SU-DHL-6 (cell line): ENCODE measurements at regions not wholly inside any gene's neighbourhood (a gene's known extent, or its start where the extent isn't known, plus 50 kb on each side); places are given as distances from the start of the nearest gene placed in this dataset.

ENCODE experiments used
- H2AFZ ChIP-seq: fragments of 200-600 bp; sonication (generic); 2 replicates; pipeline ENCODE4 v1.6.1; 2014; ENCODE audit warnings: low read depth, mild to moderate bottlenecking, moderate library complexity, mixed read lengths, antibody characterized with exemption, low read length; ENCODE audit not compliant: severe bottlenecking
- H3F3A ChIP-seq: fragments of 200-600 bp; shearing (Covaris generic); 2 replicates; pipeline ENCODE4 v1.6.0; 2016; ENCODE audit warnings: antibody characterized with exemption, mild to moderate bottlenecking; ENCODE audit not compliant: insufficient read depth
- H3K27ac ChIP-seq: fragments of 200-600 bp; sonication (generic); 2 replicates; pipeline ENCODE4 v1.5.1; 2016; ENCODE audit warnings: low read depth, mild to moderate bottlenecking, low read length, moderate library complexity, mixed read lengths
- H3K27me3 ChIP-seq: fragments of 200-600 bp; sonication (generic), shearing (Covaris generic); 2 replicates; pipeline ENCODE4 v1.6.0; 2014; ENCODE audit warnings: mild to moderate bottlenecking, low read length
- H3K36me3 ChIP-seq: fragments of 200-600 bp; sonication (generic); 2 replicates; pipeline ENCODE4 v1.6.1; 2014; ENCODE audit warnings: mild to moderate bottlenecking, low read length, mixed read lengths
- H3K4me2 ChIP-seq: fragments of 300-600, 200-600 bp; shearing (Covaris generic), sonication (generic); 2 replicates; pipeline ENCODE4 v1.6.0; 2014; ENCODE audit warnings: low read length, low read depth, mild to moderate bottlenecking; ENCODE audit not compliant: poor library complexity, severe bottlenecking
- H3K4me3 ChIP-seq: fragments of 200-600 bp; sonication (generic); 2 replicates; pipeline ENCODE4 v1.5.1; 2014; ENCODE audit warnings: antibody characterized with exemption, low read length, mild to moderate bottlenecking, mixed read lengths; ENCODE audit not compliant: insufficient read depth, poor library complexity, severe bottlenecking
- H3K79me2 ChIP-seq: fragments of 200-600 bp; sonication (generic); 2 replicates; pipeline ENCODE4 v1.6.1; 2014; ENCODE audit warnings: mild to moderate bottlenecking, low read length, moderate library complexity; ENCODE audit not compliant: insufficient read depth
- H3K9ac ChIP-seq: fragments of 200-600 bp; sonication (generic); 2 replicates; pipeline ENCODE4 v1.7.0; 2014; ENCODE audit warnings: mild to moderate bottlenecking, low read length
- H3K9me2 ChIP-seq: fragments of 200-600 bp; sonication (generic); replicated peaks from 2 replicates; pipeline ENCODE4 v1.6.1; 2014; ENCODE audit warnings: low read length; ENCODE audit not compliant: insufficient read depth
- H3K9me3 ChIP-seq: fragments of 200-600 bp; sonication (generic); 2 replicates; pipeline ENCODE4 v1.6.1; 2014; ENCODE audit warnings: low read length, mixed read lengths; ENCODE audit not compliant: insufficient read depth
- H4K20me1 ChIP-seq: fragments of 200-600 bp; sonication (generic); 2 replicates; pipeline ENCODE4 v1.6.1; 2014; ENCODE audit warnings: low read depth, mild to moderate bottlenecking, antibody characterized with exemption, low read length, moderate library complexity, mixed read lengths
- CTCF ChIP-seq: fragments of 200-600 bp; sonication (generic); IDR thresholded peaks from one replicate; pipeline ENCODE4 v1.5.1; 2017; ENCODE audit warnings: antibody characterized with exemption, mild to moderate bottlenecking, low read length, moderate library complexity; ENCODE audit not compliant: insufficient read depth, poor library complexity, severe bottlenecking
- EZH2phosphoT487 ChIP-seq: fragments of 200-600 bp; sonication (generic), shearing (Covaris generic); conservative IDR thresholded peaks from 2 replicates; pipeline ENCODE4 v1.6.1; 2018; ENCODE audit warnings: mild to moderate bottlenecking, antibody characterized with exemption, low read length, moderate library complexity, mixed read lengths

GRCh38 chr4:177568931-177569330 lies 126.7 kb upstream of the AGA start:
- no peaks in the 10 kb centered on the region for H3F3A ChIP-seq
- H3K4me3 ChIP-seq, result no peak overlapping the region
- no peaks in the 10 kb centered on the region for H3K9me3 ChIP-seq
- TF ChIP-seq CTCF (no peak), EZH2phosphoT487 (no peak)
- no peak overlapping the region for H3K4me2 ChIP-seq
- no peaks in the 10 kb centered on the region for H3K79me2 ChIP-seq
- no peak overlapping the region for H3K27ac ChIP-seq
- no peaks in the 10 kb centered on the region for H4K20me1 ChIP-seq
- H3K36me3 ChIP-seq, result no peaks in the 10 kb centered on the region
- no peak overlapping the region for H3K9ac ChIP-seq
- no peaks in the 10 kb centered on the region for H3K9me2 ChIP-seq
- no peaks in the 10 kb centered on the region for H3K27me3 ChIP-seq
- no peak overlapping the region for H2AFZ ChIP-seq

GRCh38 chr4:177569434-177569833 lies 127.2 kb upstream of the AGA start:
- H2AFZ ChIP-seq, result no peak overlapping the region
- no peak overlapping the region for H3K4me2 ChIP-seq

GRCh38 chr4:177573507-177573906 lies 131.3 kb upstream of the AGA start:
- TF ChIP-seq CTCF, result no peak
- TF ChIP-seq EZH2phosphoT487, result no peak
- Histone ChIP-seq H2AFZ (no peak overlapping the region), H3K27ac (no peak overlapping the region), H3K79me2 (no peaks in the 10 kb centered on the region), H3K27me3 (no peaks in the 10 kb centered on the region), H3K4me3 (no peak overlapping the region), H3K36me3 (no peaks in the 10 kb centered on the region), H4K20me1 (no peaks in the 10 kb centered on the region), H3K9me3 (no peaks in the 10 kb centered on the region), H3K4me2 (no peak overlapping the region), H3F3A (no peaks in the 10 kb centered on the region), H3K9ac (no peak overlapping the region), H3K9me2 (no peaks in the 10 kb centered on the region)

More at GRCh38 chr4:177569434-177569833, 127.2 kb upstream of the AGA start:
- Histone ChIP-seq H3K27ac (no peak overlapping the region), H3K36me3 (no peaks in the 10 kb centered on the region), H4K20me1 (no peaks in the 10 kb centered on the region), H3F3A (no peaks in the 10 kb centered on the region), H3K79me2 (no peaks in the 10 kb centered on the region), H3K27me3 (no peaks in the 10 kb centered on the region), H3K9ac (no peak overlapping the region), H3K4me3 (no peak overlapping the region), H3K9me3 (no peaks in the 10 kb centered on the region), H3K9me2 (no peaks in the 10 kb centered on the region)
- TF ChIP-seq EZH2phosphoT487 (no peak), CTCF (no peak)
